Natural killer cell treated with Interleukin-12 subunit alpha and Interleukin-12 subunit beta and Interleukin-15 and Interleukin-18, amount 100 ng/mL, for 72 hours (primary cell): ENCODE measurements at regions not wholly inside any gene's neighbourhood (a gene's known extent, or its start where the extent isn't known, plus 50 kb on each side); places are given as distances from the start of the nearest gene placed in this dataset.

Experiments used
- ATAC-seq, 2 donors: fragments of 150-1000 bp; cut with Tn5 transposase in 1 of 2; sonication (Bioruptor Pico), chemical (Tn5 transposase) in 1 of 2; 2 replicates each; pipeline ENCODE4 v1.10.0; 2021
- DNase-seq: peaks from one replicate; pipeline ENCODE4 v3.0.0; 2022; ENCODE audit warnings: low spot score
- H3K27ac Mint-ChIP-seq, 2 donors: 1 replicate in 1 of 2; 2 replicates in 1 of 2; pipeline ENCODE4 v1.8.0; 2022; ENCODE audit warnings: mixed read lengths in 2 of 2, mild to moderate bottlenecking in 1 of 2, moderate library complexity in 1 of 2
- H3K27me3 Mint-ChIP-seq, 2 donors: 1 replicate in 1 of 2; 2 replicates in 1 of 2; pipeline ENCODE4 v1.8.0; 2022; ENCODE audit warnings: mixed read lengths in 2 of 2
- H3K36me3 Mint-ChIP-seq: one replicate; pipeline ENCODE4 v1.8.0; 2022; ENCODE audit warnings: mixed read lengths
- H3K4me1 Mint-ChIP-seq, 2 donors: 1 replicate in 1 of 2; 2 replicates in 1 of 2; pipeline ENCODE4 v1.8.0; 2022; ENCODE audit warnings: low read depth in 2 of 2, mixed read lengths in 2 of 2, mild to moderate bottlenecking in 1 of 2
- H3K4me3 Mint-ChIP-seq: one replicate; pipeline ENCODE4 v1.8.0; 2022; ENCODE audit warnings: mixed read lengths
- H3K9me3 Mint-ChIP-seq: 2 replicates; pipeline ENCODE4 v1.8.0; 2022; ENCODE audit warnings: mixed read lengths

GRCh38 chr1:57517587-57518374, 93.9 kb upstream of the DAB1 start:
- H3K4me3 Mint-ChIP-seq, result no peak overlapping the region
- H3K27ac Mint-ChIP-seq, result no peak overlapping the region
- ATAC-seq, result no peak
- peaks cover 9 to 13% of the 10 kb centered on the region in 2 donors for H3K27me3 Mint-ChIP-seq
- no peaks in the 10 kb centered on the region for H3K4me1 Mint-ChIP-seq
- peaks cover 9% of the 10 kb centered on the region for H3K9me3 Mint-ChIP-seq
- no peaks in the 10 kb centered on the region for H3K36me3 Mint-ChIP-seq
- DNase-seq, result no peak

- Mint-ChIP-seq H3K27ac (no peak overlapping the region), H3K27me3 (peaks cover under 1 to 7% of the 10 kb centered on the region in 2 donors), H3K4me1 (no peaks in the 10 kb centered on the region), H3K4me3 (no peak overlapping the region), H3K36me3 (no peaks in the 10 kb centered on the region), H3K9me3 (peaks cover 3% of the 10 kb centered on the region)
- ATAC-seq (no peak), DNase-seq (no peak)
Measured at GRCh38 chr1:57512386-57512785, 88.5 kb upstream of the DAB1 start.

DNA sequence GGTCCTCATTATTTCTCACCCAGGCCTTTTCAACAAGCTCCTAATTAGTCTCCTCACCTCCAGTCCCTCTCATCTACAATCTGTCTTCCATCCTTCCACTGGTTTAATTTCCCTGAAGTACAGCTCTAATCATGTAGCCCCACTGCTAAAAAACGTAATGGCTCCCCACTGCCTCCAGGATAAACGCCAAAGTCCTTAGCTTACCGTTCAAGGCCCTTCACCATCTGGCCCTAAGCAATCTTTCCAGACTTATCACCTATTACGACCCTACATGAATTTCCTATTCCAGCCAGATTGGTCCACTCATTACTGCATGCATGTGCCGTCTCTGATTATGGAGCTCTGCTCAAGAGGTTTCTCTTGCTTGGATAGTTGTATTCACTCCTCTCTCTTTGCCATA, 83.1 kb upstream of the DAB1 start:
- Mint-ChIP-seq H3K4me3 (no peak overlapping the region), H3K9me3 (peaks cover 5% of the 10 kb centered on the region), H3K27me3 (peaks cover 5 to 7% of the 10 kb centered on the region in 2 donors), H3K36me3 (no peaks in the 10 kb centered on the region), H3K27ac (no peak overlapping the region), H3K4me1 (no peaks in the 10 kb centered on the region)
- no peak for ATAC-seq
- DNase-seq, result no peak

DNA sequence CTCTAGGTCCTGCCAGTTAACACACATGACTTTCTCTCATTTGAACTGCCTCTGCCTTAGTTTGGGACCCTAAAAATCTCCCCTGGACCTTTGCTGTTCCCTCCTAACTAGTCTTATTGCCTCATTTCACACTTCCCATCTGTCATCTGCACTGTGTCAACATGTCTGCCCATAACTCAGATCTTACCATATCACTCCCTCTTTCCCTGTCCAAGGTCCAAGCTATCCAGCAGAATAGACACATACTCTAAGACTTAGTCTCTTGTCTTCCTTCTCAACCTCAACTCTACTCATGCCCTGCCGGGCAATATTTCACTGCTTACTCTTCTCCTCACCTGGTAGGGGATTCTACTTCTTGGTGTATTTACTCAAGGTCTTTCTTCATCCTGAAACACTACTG, 79.5 kb upstream of the DAB1 start:
- Mint-ChIP-seq H3K27me3 (peaks cover 7% of the 10 kb centered on the region in 2 donors), H3K27ac (no peak overlapping the region), H3K9me3 (peaks cover 7% of the 10 kb centered on the region), H3K4me1 (no peaks in the 10 kb centered on the region), H3K4me3 (no peak overlapping the region), H3K36me3 (no peaks in the 10 kb centered on the region)
- DNase-seq, result no peak
- peak in 1 of 2 donors; percentile 52 for ATAC-seq

- ATAC-seq (no peak), DNase-seq (no peak)
- H3K4me1 Mint-ChIP-seq, result no peaks in the 10 kb centered on the region
- H3K4me3 Mint-ChIP-seq, result no peak overlapping the region
- no peak overlapping the region for H3K27ac Mint-ChIP-seq
- no peaks in the 10 kb centered on the region for H3K36me3 Mint-ChIP-seq
- peaks cover 9% of the 10 kb centered on the region for H3K9me3 Mint-ChIP-seq
- peaks cover 0 to 7% of the 10 kb centered on the region in 2 donors for H3K27me3 Mint-ChIP-seq
Measured at GRCh38 chr1:57500136-57500830, 76.4 kb upstream of the DAB1 start.

DNA sequence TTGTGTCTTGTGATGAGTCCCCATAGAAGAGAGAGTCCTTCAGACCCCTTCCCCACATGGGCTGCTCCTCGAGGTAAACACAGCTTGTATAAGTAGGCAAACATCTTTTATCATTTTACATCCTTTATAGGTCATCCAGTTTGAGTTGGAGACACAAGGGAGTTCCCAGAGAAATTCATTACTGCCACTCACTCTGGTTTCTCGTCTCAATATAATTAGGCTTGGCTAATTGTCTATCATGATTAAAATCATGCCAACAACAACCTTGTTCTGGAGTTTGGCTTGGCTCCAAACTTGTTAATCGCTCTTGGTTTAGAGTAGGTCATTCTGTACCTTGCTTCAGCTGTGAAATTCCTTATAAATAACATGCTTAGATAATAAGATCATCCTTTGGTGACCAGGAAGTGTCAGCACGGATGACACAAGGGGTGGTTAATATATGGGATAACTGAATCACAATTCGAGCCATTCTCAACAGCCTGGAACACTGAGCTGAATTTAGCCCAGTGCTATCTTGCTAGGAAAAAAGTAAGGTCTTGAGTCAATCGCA, 70.7 kb upstream of the DAB1 start:
- no peaks in the 10 kb centered on the region for H3K36me3 Mint-ChIP-seq
- ATAC-seq, result no peak
- no peak overlapping the region for H3K27ac Mint-ChIP-seq
- no peak for DNase-seq
- H3K9me3 Mint-ChIP-seq, result peaks cover 12% of the 10 kb centered on the region
- H3K4me1 Mint-ChIP-seq, result no peaks in the 10 kb centered on the region
- no peak overlapping the region for H3K4me3 Mint-ChIP-seq
- peaks cover 0 to 8% of the 10 kb centered on the region in 2 donors for H3K27me3 Mint-ChIP-seq

DNA sequence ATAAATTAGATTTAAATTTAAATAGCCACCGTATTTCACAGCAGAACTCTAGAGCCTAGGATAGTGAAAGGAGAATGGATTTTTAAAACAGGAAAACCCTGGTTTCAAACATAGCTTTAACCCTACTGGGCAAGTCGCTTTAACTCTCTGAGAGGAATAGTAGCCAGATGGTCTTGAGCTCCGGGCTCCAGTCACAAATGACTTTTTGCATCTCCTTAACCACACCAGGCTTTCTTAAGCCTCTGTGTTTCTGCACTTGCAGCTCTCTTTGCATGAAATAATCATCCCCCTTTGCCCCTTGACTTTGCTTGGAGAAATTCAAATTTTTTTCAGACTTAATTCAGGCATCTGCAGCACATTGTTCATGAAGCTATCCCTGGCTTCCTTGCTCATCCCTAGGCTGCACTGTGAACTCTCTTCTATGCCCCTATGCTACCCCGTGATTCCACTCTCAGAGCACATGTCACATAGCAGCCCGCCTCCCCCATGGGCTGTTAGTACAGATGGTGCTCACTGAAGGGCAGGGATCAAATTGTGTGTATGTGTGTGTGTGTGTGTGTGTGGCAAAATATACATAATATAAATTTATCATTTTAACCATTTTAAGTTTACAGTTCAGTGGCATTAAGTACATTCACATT, 68.8 kb upstream of the DAB1 start:
- Mint-ChIP-seq H3K27ac (no peak overlapping the region), H3K4me3 (no peak overlapping the region), H3K36me3 (no peaks in the 10 kb centered on the region), H3K9me3 (peaks cover 5% of the 10 kb centered on the region), H3K27me3 (peaks cover 0 to 5% of the 10 kb centered on the region in 2 donors), H3K4me1 (no peaks in the 10 kb centered on the region)
- no peak for ATAC-seq
- DNase-seq, result no peak

GRCh38 chr1:57489358-57490036, 65.6 kb upstream of the DAB1 start:
- no peaks in the 10 kb centered on the region for H3K36me3 Mint-ChIP-seq
- no peaks in the 10 kb centered on the region for H3K4me1 Mint-ChIP-seq
- ATAC-seq, result no peak
- H3K27me3 Mint-ChIP-seq, result peaks cover 0 to 8% of the 10 kb centered on the region in 2 donors
- H3K9me3 Mint-ChIP-seq, result peaks cover 4% of the 10 kb centered on the region
- no peak overlapping the region for H3K4me3 Mint-ChIP-seq
- no peak overlapping the region for H3K27ac Mint-ChIP-seq
- DNase-seq, result no peak

DNA sequence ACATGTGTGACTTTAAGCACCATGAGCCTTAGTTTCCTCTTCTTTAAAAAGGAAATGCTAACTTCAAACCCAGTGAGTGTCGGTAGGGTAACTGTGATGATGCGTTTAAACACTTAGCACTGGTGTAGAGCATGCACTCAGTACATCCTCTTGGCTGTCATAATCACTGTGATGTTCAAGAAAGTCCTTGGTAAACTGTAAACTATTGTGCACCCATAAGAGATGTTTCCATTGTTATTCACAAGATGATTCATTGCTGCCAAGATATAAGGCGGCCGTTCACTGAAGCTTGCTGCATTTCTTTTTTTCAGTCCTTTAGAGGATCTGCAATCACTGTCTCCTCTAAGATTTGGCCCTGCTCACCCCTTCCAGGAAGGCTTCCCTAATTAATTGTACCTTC, 61.8 kb upstream of the DAB1 start:
- Mint-ChIP-seq H3K27ac (no peak overlapping the region), H3K27me3 (peaks cover 0 to 12% of the 10 kb centered on the region in 2 donors), H3K4me1 (no peaks in the 10 kb centered on the region), H3K36me3 (no peaks in the 10 kb centered on the region), H3K9me3 (no peaks in the 10 kb centered on the region), H3K4me3 (no peak overlapping the region)
- ATAC-seq (no peak), DNase-seq (no peak)

DNA sequence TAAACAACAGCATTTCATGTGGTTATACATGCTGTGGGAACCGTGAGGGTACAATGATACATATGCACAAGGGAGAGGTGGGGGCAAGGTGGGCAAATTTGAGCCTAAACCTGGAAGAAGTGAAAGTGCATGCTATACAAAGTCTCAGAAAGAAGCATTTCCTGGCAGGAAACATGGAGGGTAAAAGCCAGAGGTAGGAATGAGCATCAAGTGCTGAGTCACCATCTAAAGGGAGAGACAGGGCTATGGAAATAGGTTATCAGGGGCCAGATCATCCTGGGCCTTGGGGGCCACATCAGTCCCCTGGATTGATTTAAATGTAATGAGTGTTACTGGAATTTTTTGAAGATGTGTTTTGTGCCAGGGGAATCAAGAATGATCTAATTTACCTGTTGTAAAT, 60.1 kb upstream of the DAB1 start:
- Mint-ChIP-seq H3K36me3 (no peaks in the 10 kb centered on the region), H3K9me3 (no peaks in the 10 kb centered on the region), H3K4me3 (no peak overlapping the region), H3K27ac (no peak overlapping the region), H3K4me1 (no peaks in the 10 kb centered on the region), H3K27me3 (peaks cover 0 to 8% of the 10 kb centered on the region in 2 donors)
- ATAC-seq (no peak), DNase-seq (no peak)

- ATAC-seq (no peak), DNase-seq (no peak)
- peaks cover 0 to 4% of the 10 kb centered on the region in 2 donors for H3K27me3 Mint-ChIP-seq
- no peaks in the 10 kb centered on the region for H3K9me3 Mint-ChIP-seq
- H3K27ac Mint-ChIP-seq, result no peak overlapping the region
- no peaks in the 10 kb centered on the region for H3K36me3 Mint-ChIP-seq
- H3K4me1 Mint-ChIP-seq, result no peaks in the 10 kb centered on the region
- H3K4me3 Mint-ChIP-seq, result no peak overlapping the region
Measured at GRCh38 chr1:57479471-57479870, 55.6 kb upstream of the DAB1 start.

GRCh38 chr1:57475366-57475765, 51.5 kb upstream of the DAB1 start:
- Mint-ChIP-seq H3K4me1 (no peaks in the 10 kb centered on the region), H3K4me3 (no peak overlapping the region), H3K36me3 (no peaks in the 10 kb centered on the region), H3K9me3 (peaks cover 2% of the 10 kb centered on the region), H3K27me3 (no peaks in the 10 kb centered on the region), H3K27ac (no peak overlapping the region)
- ATAC-seq, result no peak
- no peak for DNase-seq

DNA sequence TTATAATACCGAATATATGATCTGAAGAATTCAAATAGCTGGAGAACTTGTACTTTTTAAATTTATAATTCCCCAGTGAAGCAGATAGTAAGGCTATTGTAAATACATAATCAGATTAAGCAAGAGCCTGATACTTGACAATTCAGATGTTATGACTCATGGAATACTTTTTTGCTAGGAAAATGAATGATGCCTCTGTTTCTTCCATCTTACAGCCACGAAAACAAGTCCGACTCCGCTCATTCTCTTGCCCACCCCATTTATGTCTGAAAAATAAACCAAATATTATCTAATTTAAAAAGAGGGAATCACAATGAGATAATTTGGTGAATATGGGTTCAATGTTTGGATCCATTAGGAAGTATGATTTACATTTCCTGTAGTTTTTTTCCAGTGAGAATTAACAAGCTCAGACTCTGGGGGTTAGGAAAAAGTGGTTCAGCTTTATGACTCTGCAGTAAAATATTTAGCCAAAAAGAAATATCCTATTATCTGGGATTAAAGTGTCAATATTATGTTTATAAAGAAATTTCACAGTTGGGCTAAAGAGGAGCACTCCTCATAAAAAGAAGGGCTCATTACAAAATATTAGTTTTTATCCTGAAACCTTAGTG, 50.4 kb upstream of the DAB1 start:
- Mint-ChIP-seq H3K27me3 (no peaks in the 10 kb centered on the region), H3K4me1 (no peaks in the 10 kb centered on the region), H3K27ac (no peak overlapping the region), H3K9me3 (peaks cover 2% of the 10 kb centered on the region), H3K4me3 (no peak overlapping the region), H3K36me3 (no peaks in the 10 kb centered on the region)
- DNase-seq (no peak), ATAC-seq (no peak)
